AG09319 (cell line): ENCODE measurements at regions not wholly inside any gene's neighbourhood (a gene's known extent, or its start where the extent isn't known, plus 50 kb on each side); places are given as distances from the start of the nearest gene placed in this dataset.

Experiments
- DNase-seq: peaks from one replicate; pipeline ENCODE4 v3.0.0-alpha.2; 2010; ENCODE audit warnings: low read depth; ENCODE audit errors: extremely low read depth
- CTCF ChIP-seq: IDR thresholded peaks from 2 replicates; pipeline ENCODE4 v1.5.1; 2011; ENCODE audit warnings: low read depth, mild to moderate bottlenecking, inconsistent platforms, low read length, moderate library complexity

GRCh38 chr9:105069696-105070095 is 141.7 kb upstream of the ABCA1 start:
- DNase-seq, result no peak
- TF ChIP-seq CTCF, result no peak

- TF ChIP-seq CTCF, result no peak
- DNase-seq, result no peak
Observed at GRCh38 chr9:105070176-105070575, 142.2 kb upstream of the ABCA1 start.

GRCh38 chr9:105072476-105072875 is 144.5 kb upstream of the ABCA1 start:
- DNase-seq, result no peak
- TF ChIP-seq CTCF, result no peak

GRCh38 chr9:105073147-105073546 is 145.2 kb upstream of the ABCA1 start:
- DNase-seq, result no peak

GRCh38 chr9:105074491-105074890 is 146.5 kb upstream of the ABCA1 start:
- no peak for TF ChIP-seq CTCF
- DNase-seq, result no peak

More at GRCh38 chr9:105073147-105073546, 145.2 kb upstream of the ABCA1 start:
- TF ChIP-seq CTCF, result no peak

GRCh38 chr9:105076729-105077128 is 148.8 kb upstream of the ABCA1 start:
- TF ChIP-seq CTCF, result no peak
- no peak for DNase-seq

- DNase-seq, result no peak
- TF ChIP-seq CTCF, result no peak
Observed at GRCh38 chr9:105079457-105079856, 151.5 kb upstream of the ABCA1 start.
